Coronary artery (tissue), 2 donors: ENCODE measurements at regions not wholly inside any gene's neighbourhood (a gene's known extent, or its start where the extent isn't known, plus 50 kb on each side); places are given as distances from the start of the nearest gene placed in this dataset.

Source experiments
- DNase-seq: peaks from one replicate; pipeline ENCODE4 v3.0.0-alpha.2; 2017; ENCODE audit warnings: low spot score
- H3K27ac ChIP-seq, 2 donors: fragments of 200-600 bp; sonication (generic); one replicate each; pipeline ENCODE4 v1.5.1; 2016 to 2019
- H3K4me3 ChIP-seq: fragments of 200-600 bp; sonication (generic); 2 replicates; pipeline ENCODE4 v1.5.1; 2016; ENCODE audit warnings: mild to moderate bottlenecking, moderate library complexity
- TF ChIP-seq, protein P1 (sequence below): fragments of 200-600 bp; sonication (generic); IDR thresholded peaks from one replicate; pipeline ENCODE4 v1.5.1; 2019; ENCODE audit warnings: antibody characterized with exemption

DNA sequence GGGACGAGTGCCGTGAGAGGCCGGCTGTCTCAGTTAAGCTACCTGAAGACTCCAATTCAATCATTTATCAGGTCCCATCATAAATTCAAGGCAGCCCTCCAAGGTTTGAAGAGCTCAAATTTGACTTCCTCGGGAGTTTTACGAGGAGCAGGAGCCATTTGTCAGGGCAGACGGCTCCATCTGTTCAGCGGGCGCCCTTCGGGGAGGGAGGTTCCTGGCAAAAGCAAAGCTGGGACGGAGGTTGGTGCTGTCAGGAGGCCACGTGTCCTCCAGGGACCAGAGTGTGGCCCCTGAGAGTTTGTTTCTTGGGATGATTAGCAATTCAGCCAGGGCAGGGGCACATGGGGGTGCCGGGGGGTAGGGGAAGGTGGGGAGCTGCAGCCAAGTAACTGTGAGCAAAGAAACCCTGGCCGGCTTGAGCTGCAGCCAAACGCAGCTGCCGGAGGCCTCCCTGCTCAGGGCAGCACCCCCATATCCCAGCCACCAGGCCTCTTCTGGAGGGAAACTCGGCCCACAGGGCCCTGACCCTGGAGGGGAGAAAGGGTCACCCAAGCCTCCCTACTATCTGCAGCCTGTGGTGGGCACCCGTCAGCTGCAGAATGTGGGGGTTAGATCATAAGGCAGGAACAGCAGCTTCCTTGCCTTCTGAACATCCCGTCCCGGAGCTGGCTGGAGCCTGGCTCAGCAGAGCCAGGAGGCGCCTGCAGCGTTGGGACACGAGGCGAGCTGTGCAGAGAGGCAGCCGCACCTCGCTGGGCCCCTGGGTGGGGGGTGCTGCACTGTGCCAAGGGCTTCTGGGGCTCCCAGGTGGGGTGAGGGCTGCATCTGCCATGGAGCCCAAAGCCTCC is 63.6 kb upstream of the GATA5 start:
- H3K4me3 ChIP-seq: no peak overlapping the region
- DNase-seq: no peak
- TF ChIP-seq, protein P1, sequence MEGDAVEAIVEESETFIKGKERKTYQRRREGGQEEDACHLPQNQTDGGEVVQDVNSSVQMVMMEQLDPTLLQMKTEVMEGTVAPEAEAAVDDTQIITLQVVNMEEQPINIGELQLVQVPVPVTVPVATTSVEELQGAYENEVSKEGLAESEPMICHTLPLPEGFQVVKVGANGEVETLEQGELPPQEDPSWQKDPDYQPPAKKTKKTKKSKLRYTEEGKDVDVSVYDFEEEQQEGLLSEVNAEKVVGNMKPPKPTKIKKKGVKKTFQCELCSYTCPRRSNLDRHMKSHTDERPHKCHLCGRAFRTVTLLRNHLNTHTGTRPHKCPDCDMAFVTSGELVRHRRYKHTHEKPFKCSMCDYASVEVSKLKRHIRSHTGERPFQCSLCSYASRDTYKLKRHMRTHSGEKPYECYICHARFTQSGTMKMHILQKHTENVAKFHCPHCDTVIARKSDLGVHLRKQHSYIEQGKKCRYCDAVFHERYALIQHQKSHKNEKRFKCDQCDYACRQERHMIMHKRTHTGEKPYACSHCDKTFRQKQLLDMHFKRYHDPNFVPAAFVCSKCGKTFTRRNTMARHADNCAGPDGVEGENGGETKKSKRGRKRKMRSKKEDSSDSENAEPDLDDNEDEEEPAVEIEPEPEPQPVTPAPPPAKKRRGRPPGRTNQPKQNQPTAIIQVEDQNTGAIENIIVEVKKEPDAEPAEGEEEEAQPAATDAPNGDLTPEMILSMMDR: no peak
- H3K27ac ChIP-seq: no peak overlapping the region

DNA sequence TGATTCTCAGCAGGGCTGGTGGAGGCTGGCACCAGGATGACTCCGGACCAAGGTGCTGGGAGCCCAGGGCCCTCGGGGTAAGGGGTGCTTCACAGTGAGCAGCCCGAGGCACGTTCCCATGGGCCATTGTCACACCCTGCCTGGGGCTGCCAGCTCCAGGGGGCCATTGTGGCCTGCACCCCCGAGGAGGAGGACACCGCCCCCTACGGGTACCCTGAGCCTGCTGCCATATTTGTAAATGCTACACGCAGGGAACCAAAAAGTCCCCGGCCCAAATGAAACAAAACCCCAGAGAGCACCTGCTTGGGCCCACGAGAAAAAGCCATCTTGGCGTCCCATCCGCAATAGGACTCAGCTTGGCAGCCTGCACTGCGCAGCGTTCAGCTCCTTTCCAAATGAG is 64.7 kb upstream of the GATA5 start:
- TF ChIP-seq, protein P1: no peak

DNA sequence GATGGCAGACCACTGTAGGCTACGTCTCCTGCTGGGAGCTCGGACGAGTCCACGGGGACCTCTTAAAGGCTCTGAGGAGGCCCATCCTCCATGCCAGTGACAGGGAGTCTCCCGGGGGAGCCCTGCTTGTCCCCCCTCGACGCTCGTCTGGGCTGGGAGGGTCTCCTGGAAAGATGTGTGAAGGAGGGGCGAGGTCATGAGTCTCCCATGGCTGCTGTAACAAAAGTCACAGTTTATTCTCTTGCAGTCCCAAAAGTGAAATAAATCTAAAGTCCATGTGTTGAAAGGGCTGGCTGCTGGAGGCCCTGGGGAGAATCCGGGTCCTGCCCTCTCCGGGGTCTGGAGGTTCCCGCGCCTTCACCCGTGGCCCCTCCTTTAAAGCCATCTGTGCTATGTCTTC is 67.1 kb upstream of the GATA5 start:
- TF ChIP-seq, protein P1: no peak
- Histone ChIP-seq H3K27ac (no peak overlapping the region), H3K4me3 (no peak overlapping the region)
- DNase-seq: no peak

More for the DNA sequence above, 64.7 kb upstream of the GATA5 start:
- Histone ChIP-seq H3K4me3 (no peak overlapping the region), H3K27ac (no peak overlapping the region)
- no peak for DNase-seq

DNA sequence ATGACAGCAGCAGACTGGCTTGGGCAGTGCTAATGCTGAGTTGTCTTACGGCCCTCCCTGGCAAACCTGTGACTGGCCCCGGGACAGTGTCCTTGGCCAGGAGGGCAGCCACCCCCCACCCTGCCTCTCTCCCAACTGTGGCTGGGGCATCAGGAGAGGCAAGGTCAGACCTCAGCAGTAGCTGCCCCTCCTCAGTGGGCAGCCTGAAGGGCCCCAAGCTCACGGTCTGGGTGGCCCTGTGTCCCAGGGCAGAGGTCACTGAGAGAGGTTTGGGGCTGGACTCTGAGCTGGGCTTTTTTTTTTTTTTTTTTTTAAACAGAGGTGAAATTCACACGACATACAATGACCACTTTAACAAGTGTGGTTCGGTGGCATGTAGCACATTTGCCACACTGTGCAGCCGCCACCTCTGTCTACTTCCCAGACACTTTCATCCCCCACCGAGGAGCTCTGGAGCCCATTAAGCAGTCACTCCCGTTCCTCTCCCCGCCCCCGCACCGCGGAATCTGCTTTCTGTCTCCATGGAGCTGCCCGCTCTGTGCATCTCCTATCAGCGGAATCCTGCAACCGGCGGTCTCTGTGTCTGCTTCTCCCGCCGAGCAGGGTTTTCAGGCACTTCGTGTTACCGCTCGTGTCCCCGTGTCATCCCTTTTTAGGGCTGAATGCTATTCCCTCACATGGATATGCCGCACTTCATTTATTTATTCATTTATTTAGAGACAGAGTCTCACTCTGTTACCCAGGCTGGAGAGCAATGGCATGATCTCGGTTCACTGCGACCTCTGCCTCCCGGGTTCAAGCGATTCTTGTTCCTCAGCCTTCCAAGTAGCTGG is 67.9 kb upstream of the GATA5 start:
- H3K27ac ChIP-seq: no peak overlapping the region
- no peak for DNase-seq
- H3K4me3 ChIP-seq: no peak overlapping the region
- TF ChIP-seq, protein P1: no peak

DNA sequence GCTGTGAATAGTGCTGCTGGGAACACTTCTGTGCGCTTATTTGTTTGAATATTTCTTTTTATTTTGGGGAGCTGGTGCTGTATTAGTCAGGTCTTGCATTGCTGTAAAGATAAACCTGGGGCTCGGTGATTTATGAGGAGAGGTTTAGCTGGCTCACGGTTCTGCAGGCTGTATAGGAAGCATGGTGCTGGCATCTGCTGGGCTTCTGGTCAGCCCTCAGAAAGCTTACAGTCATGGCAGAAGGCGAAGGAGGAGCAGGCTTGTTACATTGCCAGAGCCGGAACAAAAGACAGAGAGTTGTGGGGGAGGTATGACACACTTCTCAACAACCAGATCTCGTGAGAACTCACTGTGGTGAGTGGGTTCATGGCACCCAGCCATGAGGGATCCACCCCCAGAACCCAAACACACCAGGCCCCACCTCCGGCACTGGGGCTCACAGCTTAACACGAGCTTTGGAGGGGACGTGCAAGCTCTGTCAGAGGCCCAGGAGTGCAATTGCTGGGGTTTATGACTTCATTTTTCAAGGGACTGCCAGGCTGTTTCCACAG is 68.8 kb upstream of the GATA5 start:
- no peak overlapping the region for H3K27ac ChIP-seq
- no peak for DNase-seq
- TF ChIP-seq, protein P1: no peak

DNA sequence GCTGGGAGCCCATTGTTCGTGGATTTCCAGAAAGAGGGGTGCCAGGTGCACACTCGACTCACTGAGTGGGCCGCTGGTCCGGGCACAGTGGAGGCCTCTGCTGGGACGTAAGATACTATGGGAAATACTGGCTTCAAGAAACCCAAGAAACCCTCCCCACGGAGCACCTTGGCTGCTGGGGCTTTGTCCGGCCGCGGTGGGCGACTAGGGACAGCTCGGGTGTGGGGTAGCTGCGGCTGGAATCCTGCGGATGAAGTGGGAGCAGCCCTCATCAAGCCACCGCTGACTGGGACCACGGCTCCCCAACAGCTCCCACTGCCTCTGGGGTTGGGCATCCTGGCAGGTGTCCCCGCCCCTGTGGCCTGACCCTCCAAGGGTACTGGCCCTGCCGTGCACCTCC is 69.5 kb upstream of the GATA5 start:
- no peak for DNase-seq
- TF ChIP-seq, protein P1: no peak
- no peak overlapping the region for H3K4me3 ChIP-seq

More for the DNA sequence above, 68.8 kb upstream of the GATA5 start:
- no peak overlapping the region for H3K4me3 ChIP-seq

More for the DNA sequence above, 69.5 kb upstream of the GATA5 start:
- no peak overlapping the region for H3K27ac ChIP-seq
